IMR-90 (cell line): ENCODE measurements at regions not wholly inside any gene's neighbourhood (a gene's known extent, or its start where the extent isn't known, plus 50 kb on each side); places are given as distances from the start of the nearest gene placed in this dataset.

Experiments
- ATAC-seq: fragments of 200-7000 bp; cut with Tn5 transposase; 2 replicates; pipeline ENCODE4 v1.9.1; 2020; ENCODE audit warnings: low read depth, mild to moderate bottlenecking, moderate library complexity
- BruUV-seq: library from RNA; stranded (reverse); fragments of 400-500 nt; replicated peaks from 2 replicates; lab custom pipeline; 2021; lab: Mats Ljungman, UMichigan
- CTCF ChIA-PET: fragments of 300-600 bp; formaldehyde crosslinking; extraction: SDS; loops from one replicate; lab custom pipeline; 2021; ENCODE audit warnings: antibody characterized with exemption; lab: Yijun Ruan, JAX
- POLR2A ChIA-PET: fragments of 300-600 bp; sonication (Branson Sonifier 250); formaldehyde crosslinking; loops from one replicate; lab custom pipeline; 2022; ENCODE audit warnings: antibody characterized with exemption; ENCODE audit not compliant: unreplicated experiment; lab: Charles Lee
- DNase-seq: peaks from one replicate; pipeline ENCODE4 v3.0.0; 2013
- H2AFZ ChIP-seq: replicated peaks from 2 replicates; pipeline ENCODE3; 2013; ENCODE audit warnings: low read length, mild to moderate bottlenecking; ENCODE audit not compliant: poor library complexity
- H2AK5ac ChIP-seq: 2 replicates; pipeline ENCODE4 v1.6.1; 2013; ENCODE audit warnings: low read depth, low read length, inconsistent platforms
- H2AK9ac ChIP-seq: replicated peaks from 2 replicates; pipeline ENCODE3; 2013; ENCODE audit warnings: mild to moderate bottlenecking, low read depth, low read length, moderate library complexity; ENCODE audit not compliant: poor library complexity
- H2BK120ac ChIP-seq: 2 replicates; pipeline ENCODE4 v1.6.1; 2013; ENCODE audit warnings: low read depth, low read length, inconsistent platforms
- H2BK15ac ChIP-seq: 3 replicates; pipeline ENCODE4 v1.6.1; 2013; ENCODE audit warnings: low read depth, low read length, inconsistent platforms
- H2BK20ac ChIP-seq: 2 replicates; pipeline ENCODE4 v1.6.1; 2013; ENCODE audit warnings: low read depth, mild to moderate bottlenecking, inconsistent platforms, low read length, moderate library complexity
- H2BK5ac ChIP-seq: 2 replicates; pipeline ENCODE4 v1.6.1; 2013; ENCODE audit warnings: mild to moderate bottlenecking, low read depth, low read length, inconsistent platforms; ENCODE audit not compliant: poor library complexity, severe bottlenecking
- H3K14ac ChIP-seq: replicated peaks from 2 replicates; pipeline ENCODE4 v1.6.1; 2013; ENCODE audit warnings: low read depth, low read length, inconsistent platforms
- H3K18ac ChIP-seq: 2 replicates; pipeline ENCODE4 v1.6.1; 2013; ENCODE audit warnings: low read depth, low read length, control low read depth
- H3K23ac ChIP-seq: 2 replicates; pipeline ENCODE4 v1.6.1; 2013; ENCODE audit warnings: low read depth, low read length, inconsistent platforms
- H3K27ac ChIP-seq: 2 replicates; pipeline ENCODE4 v1.5.1; 2013; ENCODE audit warnings: mild to moderate bottlenecking, control low read depth, low read length; ENCODE audit not compliant: insufficient read depth
- H3K27me3 ChIP-seq: 2 replicates; pipeline ENCODE4 v1.6.1; 2013; ENCODE audit warnings: low read length; ENCODE audit not compliant: control insufficient read depth, insufficient read depth
- H3K36me3 ChIP-seq: 2 replicates; pipeline ENCODE4 v1.6.1; 2013; ENCODE audit warnings: low read length, mixed read lengths; ENCODE audit not compliant: control insufficient read depth, insufficient read depth
- H3K4ac ChIP-seq: 2 replicates; pipeline ENCODE4 v1.6.1; 2013; ENCODE audit warnings: low read depth, low read length, inconsistent platforms
- H3K4me1 ChIP-seq: 2 replicates; pipeline ENCODE4 v1.6.1; 2013; ENCODE audit warnings: low read length, mixed read lengths; ENCODE audit not compliant: control insufficient read depth, insufficient read depth
- H3K4me2 ChIP-seq: 2 replicates; pipeline ENCODE4 v1.6.1; 2013; ENCODE audit warnings: low read depth, mild to moderate bottlenecking, control low read depth, low read length, moderate library complexity
- H3K4me3 ChIP-seq: 2 replicates; pipeline ENCODE4 v1.5.1; 2013; ENCODE audit warnings: low read depth, mild to moderate bottlenecking, control low read depth, low read length, moderate library complexity; ENCODE audit not compliant: insufficient read depth
- H3K56ac ChIP-seq: 2 replicates; pipeline ENCODE4 v1.6.1; 2013; ENCODE audit warnings: low read length, inconsistent platforms; ENCODE audit not compliant: insufficient read depth; ENCODE audit errors: extremely low read depth
- H3K79me1 ChIP-seq, 2 experiments: 2 replicates each; pipeline ENCODE4 v1.6.1; 2013; ENCODE audit warnings: low read length in 2 of 2, inconsistent platforms in 1 of 2, low read depth in 1 of 2
- H3K9ac ChIP-seq: 2 replicates; pipeline ENCODE4 v1.6.1; 2013; ENCODE audit warnings: low read depth, low read length, control low read depth
- H3K9me1 ChIP-seq: 2 replicates; pipeline ENCODE4 v1.6.1; 2013; ENCODE audit warnings: low read length, inconsistent platforms; ENCODE audit not compliant: insufficient read depth
- H3K9me3 ChIP-seq: 2 replicates; pipeline ENCODE4 v1.6.1; 2013; ENCODE audit warnings: low read length; ENCODE audit not compliant: control insufficient read depth, insufficient read depth
- H4K20me1 ChIP-seq: 2 replicates; pipeline ENCODE4 v1.6.1; 2013; ENCODE audit warnings: low read length, inconsistent platforms; ENCODE audit not compliant: insufficient read depth
- H4K5ac ChIP-seq: 2 replicates; pipeline ENCODE4 v1.6.1; 2013; ENCODE audit warnings: mild to moderate bottlenecking, low read depth, low read length, control low read depth
- H4K8ac ChIP-seq, 2 experiments: 2 replicates each; pipeline ENCODE4 v1.6.1; 2013; ENCODE audit warnings: low read depth in 2 of 2, low read length in 2 of 2, control low read depth in 1 of 2, inconsistent platforms in 1 of 2
- H4K91ac ChIP-seq: 2 replicates; pipeline ENCODE4 v1.6.1; 2013; ENCODE audit warnings: low read depth, low read length, inconsistent platforms; ENCODE audit not compliant: insufficient read depth
- ELK1 ChIP-seq: fragments of 150-350 bp; IDR thresholded peaks from 2 replicates; pipeline ENCODE4 v1.6.1; 2016; ENCODE audit warnings: low read depth, mild to moderate bottlenecking, low read length, moderate library complexity, borderline replicate concordance
- RFX5 ChIP-seq: IDR thresholded peaks from 2 replicates; pipeline ENCODE4 v1.8.0; 2012; ENCODE audit warnings: low read depth, mild to moderate bottlenecking, low read length, moderate library complexity
- USF2 ChIP-seq: fragments of 150-350 bp; IDR thresholded peaks from 2 replicates; pipeline ENCODE4 v1.6.1; 2017; ENCODE audit warnings: mild to moderate bottlenecking, antibody characterized with exemption, low read length, low read depth
- WGBS, 2 experiments: methylation state at CpG; one replicate each; pipeline versions ENCODE4 v1.1.5 to v1.1.7; 2013; ENCODE audit warnings: missing lambda C conversion rate in 2 of 2; ENCODE audit not compliant: insufficient read length in 1 of 2; ENCODE audit errors: extremely low coverage in 2 of 2; 5-methylcytosine and 5-hydroxymethylcytosine counted together
- dilution Hi-C: fragments of 300-500 bp; cut with HindIII; formaldehyde crosslinking; loops from one replicate; pipeline ENCODE4 v1.14.3; 2018; ENCODE audit warnings: low sequenced_read_pairs; ENCODE audit not compliant: unreplicated experiment
- in situ Hi-C: fragments of 300-500 bp; cut with MboI; formaldehyde crosslinking; loops from 3 replicates; pipeline ENCODE4 v1.14.3; 2019; ENCODE audit warnings: low sequenced_read_pairs, inconsistent platforms, mixed read lengths
- intact Hi-C: fragments of 100-400 bp; cut with micrococcal nuclease; formaldehyde crosslinking; loops from 2 replicates; pipeline ENCODE4 v1.10.0; 2022

- ChIA-PET CTCF (no interaction called here), POLR2A (no interaction called here)
- no peaks in the 10 kb centered on the region for H3K4me1 ChIP-seq
- H4K5ac ChIP-seq: no peak overlapping the region
- no peaks in the 10 kb centered on the region for H3K27me3 ChIP-seq
- no peak overlapping the region for H4K8ac ChIP-seq
- intact Hi-C loops: no loop called here
- TF ChIP-seq ELK1: no peak
- TF ChIP-seq RFX5: no peak
- no peak for TF ChIP-seq USF2
- no peak overlapping the region for H3K27ac ChIP-seq
- no peak overlapping the region for H3K56ac ChIP-seq
- H2AK9ac ChIP-seq: no peak overlapping the region
- H3K4ac ChIP-seq: no peak overlapping the region
- no peak overlapping the region for H4K91ac ChIP-seq
- no peak overlapping the region for H2BK15ac ChIP-seq
- ATAC-seq (no peak), DNase-seq (no peak)
- in situ Hi-C loops: loop anchor here (25.0 kb wide), 1 partner anchor 334 kb away; the partner anchor contains the start of gene FAT3
- H2AFZ ChIP-seq: no peak overlapping the region
- dilution Hi-C loops: no loop called here
- 0% methylated on average over 1 of the region's 6 CpGs; no CpG with 5 or more reads in 1 of the 2 experiments for WGBS, 2 experiments
- no peak overlapping the region for H2BK5ac ChIP-seq
- no peak overlapping the region for H3K9ac ChIP-seq
- no peaks in the 10 kb centered on the region for H3K9me1 ChIP-seq
- no peak overlapping the region for H2BK120ac ChIP-seq
- no peak overlapping the region for H3K14ac ChIP-seq
- H2BK20ac ChIP-seq: no peak overlapping the region
- H3K36me3 ChIP-seq: no peaks in the 10 kb centered on the region
- H3K4me2 ChIP-seq: no peak overlapping the region
- H3K79me1 ChIP-seq: no peaks in the 10 kb centered on the region
- no peaks in the 10 kb centered on the region for H4K20me1 ChIP-seq
- H3K18ac ChIP-seq: no peak overlapping the region
- BruUV-seq: no TSS peak
- no peak overlapping the region for H3K4me3 ChIP-seq
- no peak overlapping the region for H3K23ac ChIP-seq
- no peaks in the 10 kb centered on the region for H3K9me3 ChIP-seq
- no peak overlapping the region for H2AK5ac ChIP-seq
Observed at GRCh38 chr11:92545906-92546471, 321.4 kb downstream of the FAT3 start.
